WTC11 (cell line): ENCODE measurements at regions not wholly inside any gene's neighbourhood (a gene's known extent, or its start where the extent isn't known, plus 50 kb on each side); places are given as distances from the start of the nearest gene placed in this dataset.

Experiments used
- ATAC-seq: fragments of 200-7000 bp; cut with Tn5 transposase; 2 replicates; pipeline ENCODE4 v1.10.0; 2021; ENCODE audit warnings: mild to moderate bottlenecking, moderate library complexity
- CTCF ChIA-PET: fragments of 300-600 bp; sonication (Branson Sonifier 250); formaldehyde crosslinking; loops from one replicate; lab custom pipeline; 2021; ENCODE audit warnings: antibody characterized with exemption; lab: Charles Lee
- POLR2A ChIA-PET: fragments of 350-600 bp; sonication (Branson Sonifier 250); formaldehyde crosslinking; loops from one replicate; lab custom pipeline; 2021; ENCODE audit warnings: antibody characterized with exemption; lab: Charles Lee
- DNase-seq: peaks from one replicate; pipeline ENCODE4 v3.0.0; 2021; ENCODE audit warnings: low spot score
- H3K27ac Mint-ChIP-seq: 2 replicates; pipeline ENCODE4 v1.8.0; 2021; ENCODE audit warnings: mixed read lengths
- H3K27me3 Mint-ChIP-seq: 2 replicates; pipeline ENCODE4 v1.8.0; 2021; ENCODE audit warnings: low read depth, mild to moderate bottlenecking, moderate library complexity, mixed read lengths
- H3K36me3 Mint-ChIP-seq: 2 replicates; pipeline ENCODE4 v1.8.0; 2021; ENCODE audit warnings: mixed read lengths
- H3K4me1 Mint-ChIP-seq: 2 replicates; pipeline ENCODE4 v1.8.0; 2022; ENCODE audit warnings: mixed read lengths
- H3K4me3 Mint-ChIP-seq: 2 replicates; pipeline ENCODE4 v1.8.0; 2021; ENCODE audit warnings: mild to moderate bottlenecking, moderate library complexity, mixed read lengths
- H3K9me3 Mint-ChIP-seq: 2 replicates; pipeline ENCODE4 v1.8.0; 2021; ENCODE audit warnings: mixed read lengths
- ATF2 ChIP-seq: sonication (generic); formaldehyde crosslinking; IDR thresholded peaks from 2 replicates; pipeline ENCODE4 v1.8.1; 2022; ENCODE audit warnings: low read depth, missing genetic modification reagents, borderline replicate concordance
- E2F5 ChIP-seq: sonication (generic); formaldehyde crosslinking; IDR thresholded peaks from 2 replicates; pipeline ENCODE4 v1.8.1; 2022; ENCODE audit warnings: mild to moderate bottlenecking, moderate library complexity, missing genetic modification reagents
- ESRRA ChIP-seq: sonication (generic); formaldehyde crosslinking; IDR thresholded peaks from 2 replicates; pipeline ENCODE4 v1.8.1; 2022; ENCODE audit warnings: mild to moderate bottlenecking, missing genetic modification reagents, borderline replicate concordance
- GTF2I ChIP-seq: fragments of 250-450 bp; sonication (Bioruptor Pico); conservative IDR thresholded peaks from 2 replicates; pipeline ENCODE4 v1.4.0; 2021; ENCODE audit warnings: mild to moderate bottlenecking
- IRF1 ChIP-seq: sonication (generic); formaldehyde crosslinking; IDR thresholded peaks from 2 replicates; pipeline ENCODE4 v1.8.0; 2023; ENCODE audit warnings: missing genetic modification reagents
- MLX ChIP-seq: sonication (generic); formaldehyde crosslinking; IDR thresholded peaks from 2 replicates; pipeline ENCODE4 v1.8.1; 2023; ENCODE audit warnings: mild to moderate bottlenecking, missing genetic modification reagents, moderate library complexity
- NFE2L1 ChIP-seq: sonication (generic); formaldehyde crosslinking; IDR thresholded peaks from 2 replicates; pipeline ENCODE4 v1.8.1; 2023; ENCODE audit warnings: missing genetic modification reagents
- NFYB ChIP-seq: sonication (generic); formaldehyde crosslinking; conservative IDR thresholded peaks from 2 replicates; pipeline ENCODE4 v1.8.0; 2022; ENCODE audit warnings: low read depth, missing genetic modification reagents
- RELA ChIP-seq: sonication (generic); formaldehyde crosslinking; IDR thresholded peaks from 2 replicates; pipeline ENCODE4 v1.8.1; 2022; ENCODE audit warnings: missing genetic modification reagents, mild to moderate bottlenecking, borderline replicate concordance
- SMAD3 ChIP-seq: sonication (generic); formaldehyde crosslinking; IDR thresholded peaks from 2 replicates; pipeline ENCODE4 v1.8.0; 2022; ENCODE audit warnings: missing genetic modification reagents, mild to moderate bottlenecking, borderline replicate concordance
- SOX15 ChIP-seq: fragments of 250-450 bp; sonication (Bioruptor Pico); IDR thresholded peaks from 2 replicates; pipeline ENCODE4 v1.9.0; 2021; ENCODE audit warnings: mild to moderate bottlenecking
- USF2 ChIP-seq: sonication (generic); formaldehyde crosslinking; IDR thresholded peaks from 2 replicates; pipeline ENCODE4 v1.8.1; 2023; ENCODE audit warnings: mild to moderate bottlenecking, missing genetic modification reagents, moderate library complexity
- ZNF232 ChIP-seq: sonication (generic); formaldehyde crosslinking; IDR thresholded peaks from 2 replicates; pipeline ENCODE4 v1.8.0; 2022; ENCODE audit warnings: mild to moderate bottlenecking, missing genetic modification reagents
- ZNF263 ChIP-seq: sonication (generic); formaldehyde crosslinking; IDR thresholded peaks from 2 replicates; pipeline ENCODE4 v1.8.1; 2022; ENCODE audit warnings: low read depth, mild to moderate bottlenecking, moderate library complexity, missing genetic modification reagents
- ZNF423 ChIP-seq: fragments of 250-450 bp; sonication (Bioruptor Pico); IDR thresholded peaks from 2 replicates; pipeline ENCODE4 v2.1.2; 2022; ENCODE audit warnings: mild to moderate bottlenecking, moderate library complexity
- ZSCAN18 ChIP-seq: fragments of 250-450 bp; sonication (Bioruptor Pico); IDR thresholded peaks from 2 replicates; pipeline ENCODE4 v2.1.2; 2022; ENCODE audit warnings: mild to moderate bottlenecking, moderate library complexity
- TF ChIP-seq, protein P1 (sequence below): fragments of 200-600 bp; IDR thresholded peaks from 2 replicates; pipeline ENCODE4 v1.8.0; 2022; ENCODE audit warnings: antibody characterized with exemption
- TF ChIP-seq, protein P2 (sequence below): sonication (generic); formaldehyde crosslinking; conservative IDR thresholded peaks from 2 replicates; pipeline ENCODE4 v1.8.1; 2022; ENCODE audit warnings: mild to moderate bottlenecking, missing genetic modification reagents
- TF ChIP-seq, protein P3 (sequence below): sonication (generic); formaldehyde crosslinking; IDR thresholded peaks from 2 replicates; pipeline ENCODE4 v1.8.1; 2022; ENCODE audit warnings: mild to moderate bottlenecking, missing genetic modification reagents, moderate library complexity, borderline replicate concordance

- TF ChIP-seq, protein P1, sequence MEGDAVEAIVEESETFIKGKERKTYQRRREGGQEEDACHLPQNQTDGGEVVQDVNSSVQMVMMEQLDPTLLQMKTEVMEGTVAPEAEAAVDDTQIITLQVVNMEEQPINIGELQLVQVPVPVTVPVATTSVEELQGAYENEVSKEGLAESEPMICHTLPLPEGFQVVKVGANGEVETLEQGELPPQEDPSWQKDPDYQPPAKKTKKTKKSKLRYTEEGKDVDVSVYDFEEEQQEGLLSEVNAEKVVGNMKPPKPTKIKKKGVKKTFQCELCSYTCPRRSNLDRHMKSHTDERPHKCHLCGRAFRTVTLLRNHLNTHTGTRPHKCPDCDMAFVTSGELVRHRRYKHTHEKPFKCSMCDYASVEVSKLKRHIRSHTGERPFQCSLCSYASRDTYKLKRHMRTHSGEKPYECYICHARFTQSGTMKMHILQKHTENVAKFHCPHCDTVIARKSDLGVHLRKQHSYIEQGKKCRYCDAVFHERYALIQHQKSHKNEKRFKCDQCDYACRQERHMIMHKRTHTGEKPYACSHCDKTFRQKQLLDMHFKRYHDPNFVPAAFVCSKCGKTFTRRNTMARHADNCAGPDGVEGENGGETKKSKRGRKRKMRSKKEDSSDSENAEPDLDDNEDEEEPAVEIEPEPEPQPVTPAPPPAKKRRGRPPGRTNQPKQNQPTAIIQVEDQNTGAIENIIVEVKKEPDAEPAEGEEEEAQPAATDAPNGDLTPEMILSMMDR, result no peak
- no peak for TF ChIP-seq NFYB
Observed at GRCh38 chr21:17708522-17709265, 96.0 kb upstream of the BTG3 start (continued).

DNA sequence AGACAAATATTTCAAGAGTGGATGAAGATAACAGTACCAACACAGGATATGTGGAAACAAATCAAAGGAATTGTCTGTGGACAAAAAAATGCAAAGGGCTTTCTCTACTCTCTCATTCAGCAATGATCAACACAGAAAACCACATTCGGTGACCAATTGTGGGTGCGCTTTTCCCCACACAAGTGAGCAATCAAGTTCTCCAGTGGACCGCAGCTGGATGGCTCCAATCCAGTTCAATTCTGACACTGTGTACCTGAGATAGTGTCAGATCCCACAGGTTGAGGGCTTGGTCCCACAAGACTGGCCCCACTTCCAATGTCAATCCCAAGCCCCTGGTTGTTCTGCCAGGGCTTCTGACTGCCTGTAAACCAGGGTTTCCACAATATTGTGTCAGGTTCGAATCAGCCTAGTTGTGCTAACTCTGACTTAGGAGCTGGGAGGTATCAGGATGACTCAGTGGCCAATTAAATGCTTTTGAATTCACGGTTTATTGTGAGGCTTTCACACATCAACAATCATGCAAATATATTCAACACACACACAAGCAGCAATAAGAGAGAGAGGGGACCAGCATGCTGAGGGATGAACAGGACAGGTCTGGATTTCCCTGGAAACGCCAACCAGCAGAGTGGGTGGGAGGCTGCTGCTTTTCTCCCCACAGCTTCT, 87.0 kb upstream of the BTG3 start:
- Mint-ChIP-seq H3K4me3 (no peak overlapping the region), H3K4me1 (peaks cover 14% of the 10 kb centered on the region), H3K36me3 (peaks cover 23% of the 10 kb centered on the region), H3K9me3 (peaks cover 47% of the 10 kb centered on the region), H3K27ac (no peak overlapping the region), H3K27me3 (no peaks in the 10 kb centered on the region; the same call in 1 of the 2 replicates)
- ATAC-seq (no peak), DNase-seq (no peak)
- ChIA-PET POLR2A (interaction anchor here (0.6 to 0.7 kb wide), 2 partner anchors 234 to 943 kb away, joined by 3 read pairs; no protein-coding TSS in a partner anchor), CTCF (interaction anchor here (0.5 kb wide), 1 partner anchor 245 kb away, joined by 3 read pairs; no protein-coding TSS in a partner anchor)
- no peak for TF ChIP-seq ZNF423 (CRISPR knock-in tag)
- no peak for TF ChIP-seq USF2 (CRISPR knock-in tag)
- TF ChIP-seq, protein P2, sequence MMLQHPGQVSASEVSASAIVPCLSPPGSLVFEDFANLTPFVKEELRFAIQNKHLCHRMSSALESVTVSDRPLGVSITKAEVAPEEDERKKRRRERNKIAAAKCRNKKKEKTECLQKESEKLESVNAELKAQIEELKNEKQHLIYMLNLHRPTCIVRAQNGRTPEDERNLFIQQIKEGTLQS, result no peak
- TF ChIP-seq ZSCAN18 (CRISPR knock-in tag), result no peak
- TF ChIP-seq SOX15 (CRISPR knock-in tag), result no peak
- TF ChIP-seq ESRRA (CRISPR knock-in tag), result no peak
- TF ChIP-seq RELA, result no peak
- TF ChIP-seq SMAD3 (CRISPR knock-in tag), result no peak
- TF ChIP-seq, protein P3, sequence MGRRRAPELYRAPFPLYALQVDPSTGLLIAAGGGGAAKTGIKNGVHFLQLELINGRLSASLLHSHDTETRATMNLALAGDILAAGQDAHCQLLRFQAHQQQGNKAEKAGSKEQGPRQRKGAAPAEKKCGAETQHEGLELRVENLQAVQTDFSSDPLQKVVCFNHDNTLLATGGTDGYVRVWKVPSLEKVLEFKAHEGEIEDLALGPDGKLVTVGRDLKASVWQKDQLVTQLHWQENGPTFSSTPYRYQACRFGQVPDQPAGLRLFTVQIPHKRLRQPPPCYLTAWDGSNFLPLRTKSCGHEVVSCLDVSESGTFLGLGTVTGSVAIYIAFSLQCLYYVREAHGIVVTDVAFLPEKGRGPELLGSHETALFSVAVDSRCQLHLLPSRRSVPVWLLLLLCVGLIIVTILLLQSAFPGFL (CRISPR knock-in tag), result no peak
- no peak for TF ChIP-seq ZNF263 (CRISPR knock-in tag)
- TF ChIP-seq ZNF232 (CRISPR knock-in tag), result no peak
- TF ChIP-seq NFE2L1 (CRISPR knock-in tag), result no peak
- no peak for TF ChIP-seq GTF2I (CRISPR knock-in tag)
- no peak for TF ChIP-seq MLX (CRISPR knock-in tag)
- TF ChIP-seq E2F5 (CRISPR knock-in tag), result no peak
- no peak for TF ChIP-seq IRF1
- TF ChIP-seq ATF2 (CRISPR knock-in tag), result no peak
